ENCODE measurements at regions not wholly inside any gene's neighbourhood (a gene's known extent, or its start where the extent isn't known, plus 50 kb on each side); places are given as distances from the start of the nearest gene placed in this dataset.

- Histone ChIP-seq H3K9me3 (ENCODE audit: control insufficient read depth in 1 of 2, insufficient read depth in 1 of 2, low read length in 2 of 2) (no peaks in the 10 kb centered on the region), H3K36me3 (ENCODE audit: insufficient read depth, low read length) (no peaks in the 10 kb centered on the region), H3K27ac (ENCODE audit: low read depth in 1 of 2, low read length in 2 of 2) (no peak overlapping the region), H3K4me1 (ENCODE audit: insufficient read depth, low read length) (no peaks in the 10 kb centered on the region), H3K27me3 (ENCODE audit: control insufficient read depth in 1 of 2, insufficient read depth in 2 of 2, low read length in 2 of 2) (no peaks in the 10 kb centered on the region), H3K4me3 (ENCODE audit: low read length) (no peak overlapping the region)
- no peaks in the 10 kb centered on the region for H3K9me3 Mint-ChIP-seq
- H3K27ac Mint-ChIP-seq = no peak overlapping the region
- intact Hi-C loops (cut with DNase I, micrococcal nuclease) = no loop called here
- no peak for ATAC-seq (ENCODE audit: poor library complexity)
- H3K4me1 Mint-ChIP-seq (ENCODE audit: low read depth) = no peaks in the 10 kb centered on the region
- H3K27me3 Mint-ChIP-seq = peaks cover 5% of the 10 kb centered on the region
- ChIA-PET CTCF (interaction anchor here (0.7 kb wide), 1 partner anchor 678 kb away, joined by 3 read pairs; no protein-coding TSS in a partner anchor), POLR2A (no interaction called here)
- no peaks in the 10 kb centered on the region for H3K36me3 Mint-ChIP-seq (ENCODE audit: low read depth)
- no peak overlapping the region for H3K4me3 Mint-ChIP-seq
- TF ChIP-seq CTCF (IDR thresholded peaks at IDR 0.05) = no peak
- DNase-seq = no peak
Observed at GRCh38 chr14:55756557-55756956, 176.6 kb downstream of the KTN1 start.

- Mint-ChIP-seq H3K9me3 (no peaks in the 10 kb centered on the region), H3K36me3 (ENCODE audit: low read depth) (no peaks in the 10 kb centered on the region), H3K4me3 (no peak overlapping the region), H3K27me3 (peaks cover 7% of the 10 kb centered on the region), H3K27ac (no peak overlapping the region), H3K4me1 (ENCODE audit: low read depth) (no peaks in the 10 kb centered on the region)
- Histone ChIP-seq H3K9me3 (ENCODE audit: control insufficient read depth in 1 of 2, insufficient read depth in 1 of 2, low read length in 2 of 2) (no peaks in the 10 kb centered on the region), H3K4me1 (ENCODE audit: insufficient read depth, low read length) (no peaks in the 10 kb centered on the region), H3K27ac (ENCODE audit: low read depth in 1 of 2, low read length in 2 of 2) (no peak overlapping the region), H3K4me3 (ENCODE audit: low read length) (no peak overlapping the region), H3K27me3 (ENCODE audit: control insufficient read depth in 1 of 2, insufficient read depth in 2 of 2, low read length in 2 of 2) (no peaks in the 10 kb centered on the region), H3K36me3 (ENCODE audit: insufficient read depth, low read length) (no peaks in the 10 kb centered on the region)
- ChIA-PET POLR2A (no interaction called here), CTCF (interaction anchor here (0.5 to 0.6 kb wide), 2 partner anchors 1060 to 1387 kb away, joined by 3 read pairs; no protein-coding TSS in a partner anchor)
- intact Hi-C loops (cut with DNase I, micrococcal nuclease) = no loop called here
- no peak for TF ChIP-seq CTCF (IDR thresholded peaks at IDR 0.05)
- ATAC-seq (ENCODE audit: poor library complexity) = no peak
- no peak for DNase-seq
Observed at GRCh38 chr14:55758796-55759195, 178.8 kb downstream of the KTN1 start.

DNA sequence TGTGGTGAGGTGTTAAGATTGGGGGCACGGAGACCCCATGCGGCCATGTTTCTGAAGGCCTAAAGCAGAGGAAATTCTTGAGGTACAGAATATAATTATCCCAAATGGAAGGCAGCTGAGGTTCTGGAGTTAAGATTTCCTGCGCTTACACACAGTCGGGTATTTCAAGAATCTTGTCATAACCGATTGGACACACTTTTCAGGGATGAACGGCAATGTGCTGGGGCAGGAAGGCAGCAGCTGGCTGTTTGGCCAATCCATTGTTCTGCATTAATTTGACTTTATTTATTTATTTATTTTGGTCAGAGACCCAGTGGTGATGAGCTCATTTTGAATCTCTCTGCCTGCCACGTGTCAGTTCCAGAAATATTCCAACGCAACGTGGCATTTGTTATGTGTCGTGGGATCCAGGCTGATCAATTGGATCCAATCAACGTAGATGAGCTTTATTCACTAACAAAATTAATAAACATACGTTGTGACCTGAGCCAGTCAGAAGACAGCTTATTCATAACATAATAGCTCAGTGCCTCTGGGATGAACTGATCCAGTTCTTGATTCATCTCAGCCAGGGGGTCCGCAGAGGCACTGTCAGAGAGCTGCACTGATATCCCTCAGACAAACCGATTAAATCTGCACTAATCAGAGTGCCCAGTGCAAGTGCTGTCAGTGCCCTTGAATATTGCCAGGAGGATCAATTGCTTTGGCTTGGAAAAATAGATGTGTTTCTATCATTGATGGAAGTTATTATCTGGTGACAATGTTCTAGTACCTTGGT is 181.0 kb downstream of the KTN1 start:
- H3K27me3 ChIP-seq (ENCODE audit: control insufficient read depth in 1 of 2, insufficient read depth in 2 of 2, low read length in 2 of 2) = no peaks in the 10 kb centered on the region
- peaks cover 0 to 1% of the 10 kb centered on the region in 2 experiments for H3K9me3 ChIP-seq (ENCODE audit: control insufficient read depth in 1 of 2, insufficient read depth in 1 of 2, low read length in 2 of 2)
- intact Hi-C loops (cut with DNase I, micrococcal nuclease) = no loop called here
- H3K27ac ChIP-seq (ENCODE audit: low read depth in 1 of 2, low read length in 2 of 2) = no peak overlapping the region
- Mint-ChIP-seq H3K9me3 (no peaks in the 10 kb centered on the region), H3K27ac (no peak overlapping the region), H3K4me1 (ENCODE audit: low read depth) (no peaks in the 10 kb centered on the region), H3K4me3 (no peak overlapping the region), H3K27me3 (peaks cover 7% of the 10 kb centered on the region), H3K36me3 (ENCODE audit: low read depth) (no peaks in the 10 kb centered on the region)
- ChIA-PET CTCF (no interaction called here), POLR2A (no interaction called here)
- H3K4me1 ChIP-seq (ENCODE audit: insufficient read depth, low read length) = no peaks in the 10 kb centered on the region
- DNase-seq (no peak), ATAC-seq (ENCODE audit: poor library complexity) (no peak)
- TF ChIP-seq CTCF (IDR thresholded peaks at IDR 0.05) = no peak
- H3K4me3 ChIP-seq (ENCODE audit: low read length) = no peak overlapping the region
- no peaks in the 10 kb centered on the region for H3K36me3 ChIP-seq (ENCODE audit: insufficient read depth, low read length)
